ENCODE measurements at regions not wholly inside any gene's neighbourhood (a gene's known extent, or its start where the extent isn't known, plus 50 kb on each side); places are given as distances from the start of the nearest gene placed in this dataset.

DNA sequence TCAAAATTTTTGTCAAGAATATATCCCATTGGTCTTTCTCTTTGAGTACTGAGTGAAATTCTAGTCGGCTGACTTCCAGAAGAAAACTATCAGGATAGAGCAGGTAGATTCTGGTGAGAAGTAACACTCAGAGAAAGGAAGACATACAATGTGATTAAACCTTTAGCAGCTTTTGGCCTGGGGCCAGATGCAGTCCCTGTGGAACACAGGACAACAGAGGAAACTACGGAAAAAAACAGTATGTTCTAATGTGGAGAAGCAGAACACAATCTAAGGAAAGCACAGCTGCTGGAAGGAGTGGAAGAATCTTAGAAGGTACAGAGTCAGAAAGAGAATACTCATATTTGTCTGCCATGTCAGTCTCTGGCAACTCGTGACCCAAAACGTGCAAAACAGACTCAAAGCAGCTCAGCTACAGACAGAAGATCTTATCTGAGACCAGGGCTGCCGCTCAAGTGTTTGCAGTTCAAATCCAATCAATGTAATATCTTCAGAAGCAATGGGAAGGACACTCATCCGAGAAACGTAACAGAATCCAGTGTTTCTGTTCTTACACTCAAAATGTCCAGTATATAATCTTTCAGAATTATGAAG is 283.8 kb downstream of the MRPL39 start:
- TF ChIP-seq TAF1 (IDR thresholded peaks at IDR 0.05; ENCODE audit: low read depth) (no peak), EP300 (IDR thresholded peaks at IDR 0.05; ENCODE audit: borderline replicate concordance) (no peak), CREB1 (IDR thresholded peaks at IDR 0.05; ENCODE audit: low read depth) (no peak), EGR1 (IDR thresholded peaks at IDR 0.05) (no peak), RAD21 (IDR thresholded peaks at IDR 0.05; ENCODE audit: low read depth) (no peak), NFIC (IDR thresholded peaks at IDR 0.05) (no peak), CEBPB (IDR thresholded peaks at IDR 0.05) (no peak), TEAD4 (IDR thresholded peaks at IDR 0.05) (no peak), MAX (IDR thresholded peaks at IDR 0.05) (no peak)
- TF ChIP-seq, protein P1, sequence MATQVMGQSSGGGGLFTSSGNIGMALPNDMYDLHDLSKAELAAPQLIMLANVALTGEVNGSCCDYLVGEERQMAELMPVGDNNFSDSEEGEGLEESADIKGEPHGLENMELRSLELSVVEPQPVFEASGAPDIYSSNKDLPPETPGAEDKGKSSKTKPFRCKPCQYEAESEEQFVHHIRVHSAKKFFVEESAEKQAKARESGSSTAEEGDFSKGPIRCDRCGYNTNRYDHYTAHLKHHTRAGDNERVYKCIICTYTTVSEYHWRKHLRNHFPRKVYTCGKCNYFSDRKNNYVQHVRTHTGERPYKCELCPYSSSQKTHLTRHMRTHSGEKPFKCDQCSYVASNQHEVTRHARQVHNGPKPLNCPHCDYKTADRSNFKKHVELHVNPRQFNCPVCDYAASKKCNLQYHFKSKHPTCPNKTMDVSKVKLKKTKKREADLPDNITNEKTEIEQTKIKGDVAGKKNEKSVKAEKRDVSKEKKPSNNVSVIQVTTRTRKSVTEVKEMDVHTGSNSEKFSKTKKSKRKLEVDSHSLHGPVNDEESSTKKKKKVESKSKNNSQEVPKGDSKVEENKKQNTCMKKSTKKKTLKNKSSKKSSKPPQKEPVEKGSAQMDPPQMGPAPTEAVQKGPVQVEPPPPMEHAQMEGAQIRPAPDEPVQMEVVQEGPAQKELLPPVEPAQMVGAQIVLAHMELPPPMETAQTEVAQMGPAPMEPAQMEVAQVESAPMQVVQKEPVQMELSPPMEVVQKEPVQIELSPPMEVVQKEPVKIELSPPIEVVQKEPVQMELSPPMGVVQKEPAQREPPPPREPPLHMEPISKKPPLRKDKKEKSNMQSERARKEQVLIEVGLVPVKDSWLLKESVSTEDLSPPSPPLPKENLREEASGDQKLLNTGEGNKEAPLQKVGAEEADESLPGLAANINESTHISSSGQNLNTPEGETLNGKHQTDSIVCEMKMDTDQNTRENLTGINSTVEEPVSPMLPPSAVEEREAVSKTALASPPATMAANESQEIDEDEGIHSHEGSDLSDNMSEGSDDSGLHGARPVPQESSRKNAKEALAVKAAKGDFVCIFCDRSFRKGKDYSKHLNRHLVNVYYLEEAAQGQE (IDR thresholded peaks at IDR 0.05; ENCODE audit: low read depth) = no peak

DNA sequence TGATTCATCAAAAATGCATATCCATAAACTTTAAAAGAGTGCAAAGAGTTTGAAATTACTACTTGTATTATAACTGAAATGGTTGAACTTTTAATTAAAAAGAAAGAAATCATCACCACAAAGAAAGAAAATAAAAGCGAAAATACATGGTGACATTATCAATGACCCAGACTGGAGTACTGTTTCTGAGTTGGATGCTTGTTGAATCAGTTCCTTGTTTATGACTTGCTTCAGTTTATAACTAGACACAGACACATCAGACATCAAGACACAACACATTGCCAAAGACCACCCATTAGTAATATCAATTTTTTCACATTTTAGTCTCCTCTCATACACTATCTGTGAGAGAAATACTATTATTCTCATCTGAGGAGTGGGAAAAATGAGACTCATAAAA is 293.0 kb downstream of the MRPL39 start:
- TF ChIP-seq NFIC (IDR thresholded peaks at IDR 0.05) (no peak), EGR1 (IDR thresholded peaks at IDR 0.05) (no peak), TAF1 (IDR thresholded peaks at IDR 0.05; ENCODE audit: low read depth) (no peak)
- TF ChIP-seq, protein P1 (IDR thresholded peaks at IDR 0.05; ENCODE audit: low read depth) = no peak

GRCh38 chr21:25313829-25314228 is 293.5 kb downstream of the MRPL39 start:
- no peak for TF ChIP-seq RAD21 (IDR thresholded peaks at IDR 0.05; ENCODE audit: low read depth)
- no peak for TF ChIP-seq TEAD4 (IDR thresholded peaks at IDR 0.05)
- no peak for TF ChIP-seq YY1 (IDR thresholded peaks at IDR 0.05; ENCODE audit: low read depth)
- no peak for TF ChIP-seq CEBPB (IDR thresholded peaks at IDR 0.05)
- TF ChIP-seq ZBTB7A (IDR thresholded peaks at IDR 0.05; ENCODE audit: low read depth) = no peak
- TF ChIP-seq TAF1 (IDR thresholded peaks at IDR 0.05; ENCODE audit: low read depth) = no peak
- no peak for TF ChIP-seq CREB1 (IDR thresholded peaks at IDR 0.05; ENCODE audit: low read depth)
- no peak for TF ChIP-seq MAX (IDR thresholded peaks at IDR 0.05)
- TF ChIP-seq, protein P1 (IDR thresholded peaks at IDR 0.05; ENCODE audit: low read depth) = no peak
- no peak for TF ChIP-seq FOXM1 (IDR thresholded peaks at IDR 0.05; ENCODE audit: borderline replicate concordance, low read depth)

GRCh38 chr21:25307489-25307888 is 299.8 kb downstream of the MRPL39 start:
- TF ChIP-seq EP300 (IDR thresholded peaks at IDR 0.05; ENCODE audit: borderline replicate concordance) (no peak), ZBTB7A (IDR thresholded peaks at IDR 0.05; ENCODE audit: low read depth) (no peak), RAD21 (IDR thresholded peaks at IDR 0.05; ENCODE audit: low read depth) (no peak), TEAD4 (IDR thresholded peaks at IDR 0.05) (no peak), EGR1 (IDR thresholded peaks at IDR 0.05) (no peak), MAX (IDR thresholded peaks at IDR 0.05) (no peak), TCF12 (IDR thresholded peaks at IDR 0.05; ENCODE audit: low read depth) (no peak)

DNA sequence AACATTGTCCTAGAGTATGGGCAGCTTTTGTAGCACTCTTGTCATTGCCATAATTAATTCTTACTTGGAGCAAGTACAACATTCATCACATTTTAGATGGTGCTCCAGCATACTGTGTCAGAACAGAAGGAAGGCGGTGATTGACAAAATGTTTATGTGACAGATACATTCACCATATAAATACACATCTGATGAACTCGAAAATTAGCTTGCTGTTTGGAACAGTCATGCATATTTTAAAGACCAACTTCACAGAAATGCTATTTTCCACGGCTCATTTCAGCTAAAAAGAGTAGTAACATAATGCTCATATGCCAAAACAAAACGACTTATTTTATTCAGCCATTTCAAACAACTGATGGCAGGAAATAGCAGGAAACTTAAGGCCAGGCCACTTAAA is 302.7 kb downstream of the MRPL39 start:
- no peak for TF ChIP-seq TEAD4 (IDR thresholded peaks at IDR 0.05)
- TF ChIP-seq EP300 (IDR thresholded peaks at IDR 0.05; ENCODE audit: borderline replicate concordance) = no peak
- no peak for TF ChIP-seq USF1 (IDR thresholded peaks at IDR 0.05)
- TF ChIP-seq CREB1 (IDR thresholded peaks at IDR 0.05; ENCODE audit: low read depth) = no peak
- TF ChIP-seq RAD21 (IDR thresholded peaks at IDR 0.05; ENCODE audit: low read depth) = no peak
- no peak for TF ChIP-seq TCF12 (IDR thresholded peaks at IDR 0.05; ENCODE audit: low read depth)
- TF ChIP-seq EGR1 (IDR thresholded peaks at IDR 0.05) = no peak
- TF ChIP-seq YY1 (IDR thresholded peaks at IDR 0.05; ENCODE audit: low read depth) = no peak
- TF ChIP-seq, protein P1 (IDR thresholded peaks at IDR 0.05; ENCODE audit: low read depth) = no peak
- TF ChIP-seq TAF1 (IDR thresholded peaks at IDR 0.05; ENCODE audit: low read depth) = no peak
- no peak for TF ChIP-seq ZBTB7A (IDR thresholded peaks at IDR 0.05; ENCODE audit: low read depth)
